Fibroblast of peridontal ligament (primary cell): ENCODE measurements at regions not wholly inside any gene's neighbourhood (a gene's known extent, or its start where the extent isn't known, plus 50 kb on each side); places are given as distances from the start of the nearest gene placed in this dataset.
A peak's percentile ranks its signal among the peaks of the same experiment; 100 is the strongest.
"Not testable (repeated sequence)": the region's sequence is repeated elsewhere in the genome, so short reads cannot be mapped to it uniquely, and the experiment has no call there.

ENCODE experiments used
- DNase-seq: peaks from one replicate; pipeline ENCODE4 v3.0.0-alpha.2; 2010; ENCODE audit errors: extremely low read depth

- no peak for DNase-seq
These were observed 1015.3 kb downstream of the NR2F1-AS1 start for GRCh38 chr5:92565673-92566072.

- peak; percentile 41 for DNase-seq
These were observed 1019.0 kb downstream of the NR2F1-AS1 start for GRCh38 chr5:92562065-92562464.

GRCh38 chr5:92561411-92561959 lies 1019.5 kb downstream of the NR2F1-AS1 start:
- DNase-seq = no peak

GRCh38 chr5:92560698-92561401 lies 1020.2 kb downstream of the NR2F1-AS1 start:
- peak; percentile 23 for DNase-seq

- peak; percentile 38 for DNase-seq
These were observed 1021.2 kb downstream of the NR2F1-AS1 start for GRCh38 chr5:92559781-92560180.

GRCh38 chr5:92559331-92559730 lies 1021.7 kb downstream of the NR2F1-AS1 start:
- no peak for DNase-seq

- DNase-seq = no peak
These were observed 1024.3 kb downstream of the NR2F1-AS1 start for GRCh38 chr5:92556747-92557146.

GRCh38 chr5:92554447-92555085 lies 1026.5 kb downstream of the NR2F1-AS1 start:
- DNase-seq = no peak

- peak; percentile 13 for DNase-seq
These were observed 1027.7 kb downstream of the NR2F1-AS1 start for GRCh38 chr5:92553326-92553725.

GRCh38 chr5:92552206-92553160 lies 1028.5 kb downstream of the NR2F1-AS1 start:
- peak; percentile 100 for DNase-seq

GRCh38 chr5:92548346-92548745 lies 1032.7 kb downstream of the NR2F1-AS1 start:
- DNase-seq = peak; percentile 82

- peak; percentile 21 for DNase-seq
These were observed 1036.4 kb downstream of the NR2F1-AS1 start for GRCh38 chr5:92544596-92544995.

GRCh38 chr5:92544036-92544435 lies 1037.0 kb downstream of the NR2F1-AS1 start:
- peak; percentile 59 for DNase-seq

- peak; percentile 61 for DNase-seq
These were observed 1037.8 kb downstream of the NR2F1-AS1 start for GRCh38 chr5:92543201-92543600.

- DNase-seq = not testable (repeated sequence)
These were observed 1039.0 kb downstream of the NR2F1-AS1 start for GRCh38 chr5:92542017-92542416.

- peak; percentile 44 for DNase-seq
These were observed 1053.5 kb downstream of the NR2F1-AS1 start for GRCh38 chr5:92527311-92528078.

GRCh38 chr5:92525131-92525530 lies 1055.9 kb downstream of the NR2F1-AS1 start:
- no peak for DNase-seq

- DNase-seq = peak; percentile 11
These were observed 1061.0 kb downstream of the NR2F1-AS1 start for GRCh38 chr5:92519811-92520632.

GRCh38 chr5:92518318-92518904 lies 1062.6 kb downstream of the NR2F1-AS1 start:
- DNase-seq = peak; percentile 66

- no peak for DNase-seq
These were observed 1066.1 kb downstream of the NR2F1-AS1 start for GRCh38 chr5:92514896-92515295.
